ENCODE measurements at regions not wholly inside any gene's neighbourhood (a gene's known extent, or its start where the extent isn't known, plus 50 kb on each side); places are given as distances from the start of the nearest gene placed in this dataset.

GRCh38 chr6:92271091-92271490, 1148.3 kb downstream of the EPHA7 start:
- Histone ChIP-seq H3K79me1 (ENCODE audit: low read depth, low read length) (no peaks in the 10 kb centered on the region), H3K4me2 (ENCODE audit: insufficient read depth in 1 of 2, low read depth in 2 of 2, low read length in 2 of 2) (no peak overlapping the region), H3K56ac (replicated peaks; ENCODE audit: insufficient read length, low read depth, low read length) (no peak overlapping the region), H3K4ac (replicated peaks; ENCODE audit: insufficient read length, low read depth, low read length) (no peak overlapping the region), H3K4me3 (ENCODE audit: extremely low read depth in 1 of 4, insufficient read depth in 2 of 4, low read depth in 3 of 4, low read length in 4 of 4) (no peak overlapping the region), H3K27ac (ENCODE audit: low read depth, low read length) (no peak overlapping the region), H3K36me3 (ENCODE audit: control insufficient read depth in 2 of 4, insufficient read depth in 4 of 4, low read length in 3 of 4) (no peaks in the 10 kb centered on the region), H3K23me2 (ENCODE audit: low read depth, low read length) (no peaks in the 10 kb centered on the region), H2BK15ac (ENCODE audit: low read length) (no peak overlapping the region), H3K79me2 (ENCODE audit: control insufficient read depth in 1 of 2, insufficient read depth in 2 of 2, low read length in 2 of 2) (no peaks in the 10 kb centered on the region), H2BK12ac (ENCODE audit: low read depth, low read length) (no peak overlapping the region), H3K14ac (ENCODE audit: insufficient read length) (no peak overlapping the region), H4K8ac (ENCODE audit: extremely low read depth, insufficient read depth, low read length) (no peak overlapping the region), H3K23ac (ENCODE audit: insufficient read length) (no peak overlapping the region), H4K5ac (ENCODE audit: insufficient read length, low read depth, low read length) (no peak overlapping the region), H3K18ac (ENCODE audit: extremely low read depth, low read length) (no peak overlapping the region), H3K27me3 (replicated peaks in 1 of 4; ENCODE audit: control insufficient read depth in 3 of 4, extremely low read depth in 1 of 4, insufficient read depth in 3 of 4, low read length in 3 of 4) (no peaks in the 10 kb centered on the region), H3K9ac (replicated peaks in 1 of 4; ENCODE audit: extremely low read depth in 1 of 4, low read depth in 3 of 4, low read length in 3 of 4) (no peak overlapping the region), H2AK5ac (ENCODE audit: low read depth, low read length) (no peak overlapping the region), H2AFZ (ENCODE audit: low read length) (no peak overlapping the region), H4K20me1 (replicated peaks in 1 of 2; ENCODE audit: control insufficient read depth in 1 of 2, insufficient read depth in 2 of 2, low read length in 2 of 2) (no peaks in the 10 kb centered on the region), H3K4me1 (replicated peaks in 1 of 4; ENCODE audit: control insufficient read depth in 3 of 4, insufficient read depth in 4 of 4, low read length in 3 of 4) (no peaks in the 10 kb centered on the region), H2BK5ac (ENCODE audit: low read depth, low read length) (no peak overlapping the region), H4K91ac (replicated peaks; ENCODE audit: insufficient read length, low read length) (no peak overlapping the region), H2BK120ac (replicated peaks; ENCODE audit: low read depth, low read length) (no peak overlapping the region), H3K9me3 (ENCODE audit: insufficient read depth in 2 of 2, low read depth in 1 of 2, low read length in 1 of 2) (no peaks in the 10 kb centered on the region), H2BK20ac (ENCODE audit: low read length) (no peak overlapping the region)
- DNase-seq (ENCODE audit: low read depth in 1 of 2, low spot score in 2 of 2) (no peak), FAIRE-seq (no peak)
- ChIA-PET CTCF (ENCODE audit: partially characterized antibody) (no interaction called here), POLR2A (ENCODE audit: partially characterized antibody) (no interaction called here)
- WGBS, 2 experiments (ENCODE audit: extremely low coverage in 1 of 2, insufficient coverage in 1 of 2, insufficient read length in 1 of 2, insufficient replicate concordance in 2 of 2, low coverage in 1 of 2, low lambda C conversion rate in 2 of 2, missing lambda C conversion rate in 1 of 2): 86% methylated on average over 1 of the region's 1 CpG; no CpG with 5 or more reads in 1 of the 2 experiments
- TF ChIP-seq CBX5 (IDR thresholded peaks at IDR 0.05; ENCODE audit: low read depth, low read length): no peak
- no peak for TF ChIP-seq ATF2 (IDR thresholded peaks at IDR 0.05; ENCODE audit: low read length)

All from H1 (cell line).